GM12874 (cell line): ENCODE measurements at regions not wholly inside any gene's neighbourhood (a gene's known extent, or its start where the extent isn't known, plus 50 kb on each side); places are given as distances from the start of the nearest gene placed in this dataset.

Experiments
- TF ChIP-seq, protein P1 (sequence below): IDR thresholded peaks from 2 replicates; pipeline ENCODE4 v1.5.1; 2011; ENCODE audit warnings: low read depth, mild to moderate bottlenecking, control low read depth, low read length, moderate library complexity; ENCODE audit not compliant: insufficient read depth

DNA sequence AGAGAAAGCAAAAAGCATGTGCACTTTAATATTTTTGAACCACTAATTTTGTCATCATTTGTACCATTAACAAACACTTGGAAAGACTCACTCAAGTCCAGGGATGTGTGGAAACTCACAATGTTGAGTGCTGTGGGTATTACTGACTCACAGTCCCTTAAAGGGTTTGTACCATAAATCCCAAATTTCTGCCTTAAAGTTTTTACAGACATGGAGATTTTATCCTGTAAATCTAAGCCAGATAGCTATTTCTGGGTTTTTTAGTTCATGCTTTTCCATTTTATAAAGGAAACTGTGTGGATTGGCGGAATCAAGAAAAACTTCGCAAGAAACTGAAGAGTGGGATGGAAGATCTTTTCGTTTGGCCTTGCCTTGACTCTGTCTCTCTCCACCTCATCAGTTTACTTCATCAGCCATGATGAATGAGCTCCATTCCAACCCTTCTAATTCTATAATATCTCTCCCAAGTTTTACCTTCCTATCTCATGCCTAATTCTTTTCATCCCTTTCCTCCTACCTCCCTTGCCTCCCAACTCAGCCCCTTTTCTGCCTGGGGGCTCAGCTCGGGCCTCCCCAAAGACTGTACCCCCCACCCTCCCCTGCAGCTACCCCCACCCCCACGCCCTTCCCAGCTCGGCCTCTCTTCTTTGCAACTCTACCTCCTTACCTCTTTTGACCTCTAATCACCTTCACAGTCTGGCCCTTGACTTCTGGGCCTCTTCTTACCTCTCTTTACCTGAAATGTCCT lies 218.5 kb upstream of the MKLN1 start:
- TF ChIP-seq, protein P1, sequence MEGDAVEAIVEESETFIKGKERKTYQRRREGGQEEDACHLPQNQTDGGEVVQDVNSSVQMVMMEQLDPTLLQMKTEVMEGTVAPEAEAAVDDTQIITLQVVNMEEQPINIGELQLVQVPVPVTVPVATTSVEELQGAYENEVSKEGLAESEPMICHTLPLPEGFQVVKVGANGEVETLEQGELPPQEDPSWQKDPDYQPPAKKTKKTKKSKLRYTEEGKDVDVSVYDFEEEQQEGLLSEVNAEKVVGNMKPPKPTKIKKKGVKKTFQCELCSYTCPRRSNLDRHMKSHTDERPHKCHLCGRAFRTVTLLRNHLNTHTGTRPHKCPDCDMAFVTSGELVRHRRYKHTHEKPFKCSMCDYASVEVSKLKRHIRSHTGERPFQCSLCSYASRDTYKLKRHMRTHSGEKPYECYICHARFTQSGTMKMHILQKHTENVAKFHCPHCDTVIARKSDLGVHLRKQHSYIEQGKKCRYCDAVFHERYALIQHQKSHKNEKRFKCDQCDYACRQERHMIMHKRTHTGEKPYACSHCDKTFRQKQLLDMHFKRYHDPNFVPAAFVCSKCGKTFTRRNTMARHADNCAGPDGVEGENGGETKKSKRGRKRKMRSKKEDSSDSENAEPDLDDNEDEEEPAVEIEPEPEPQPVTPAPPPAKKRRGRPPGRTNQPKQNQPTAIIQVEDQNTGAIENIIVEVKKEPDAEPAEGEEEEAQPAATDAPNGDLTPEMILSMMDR = no peak

DNA sequence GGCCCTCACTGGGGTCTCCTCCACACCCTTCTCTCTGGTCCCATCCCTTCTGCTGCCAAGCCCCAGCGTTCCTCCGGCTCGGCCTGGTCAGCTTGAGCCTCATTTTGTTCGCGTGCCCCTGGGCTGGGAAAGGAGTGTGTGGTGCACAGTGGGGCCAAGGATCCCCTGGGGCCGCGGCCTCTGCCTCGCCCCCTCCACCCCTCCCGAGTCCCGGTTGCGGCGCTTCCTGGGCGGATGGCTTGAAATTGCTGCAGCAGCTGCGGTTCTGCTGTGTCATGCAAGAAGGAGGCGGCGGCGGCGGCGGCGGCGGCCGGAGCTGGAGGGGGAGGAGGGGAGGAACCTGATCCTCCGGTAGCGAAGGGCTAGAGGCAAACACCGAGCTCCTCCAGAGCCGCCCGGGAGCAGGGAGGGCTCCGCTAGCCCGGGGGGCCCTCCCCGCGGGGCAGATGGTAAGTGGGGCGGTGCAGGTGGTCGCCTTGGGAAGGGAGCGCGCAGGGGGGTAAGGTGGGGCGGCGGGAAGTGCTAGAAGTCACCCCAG lies 217.8 kb upstream of the MKLN1 start:
- TF ChIP-seq, protein P1 = no peak

DNA sequence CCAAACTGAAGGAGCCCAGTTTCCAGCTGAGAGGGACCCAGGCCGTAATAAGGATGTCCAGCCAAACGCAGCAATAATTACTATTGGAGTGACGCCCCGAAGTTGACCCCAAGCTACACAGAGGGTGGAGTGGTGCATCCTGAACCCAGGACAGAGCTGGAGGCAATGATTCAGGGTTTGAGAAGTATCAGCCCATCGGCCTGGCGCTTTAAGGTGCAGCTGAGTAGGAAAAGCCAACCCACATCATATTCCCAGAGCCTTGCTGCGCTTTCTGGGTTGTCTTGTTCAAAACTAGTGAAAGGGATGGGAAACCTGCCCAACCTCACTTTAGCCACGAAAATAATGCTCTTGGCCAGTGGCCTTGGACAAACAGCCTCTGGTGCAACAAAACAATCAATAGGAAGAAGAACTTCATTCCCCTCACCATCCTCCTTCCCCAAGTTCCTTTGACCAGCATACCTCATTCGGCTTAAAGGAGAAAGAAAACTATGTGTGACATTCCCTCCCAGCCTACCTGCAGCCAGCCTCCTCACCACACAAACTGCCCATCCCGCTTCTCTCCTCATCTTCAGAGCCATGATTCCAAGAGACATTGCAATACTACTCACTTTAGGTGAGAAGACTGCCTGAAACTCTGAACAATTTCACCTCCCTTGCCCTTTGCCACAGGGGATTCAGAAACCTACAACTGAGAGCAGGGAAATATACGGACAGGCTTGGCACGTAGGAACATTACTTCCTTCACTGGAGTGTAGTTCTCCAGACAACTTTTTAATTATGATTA lies 217.2 kb upstream of the MKLN1 start:
- TF ChIP-seq, protein P1 = no peak

DNA sequence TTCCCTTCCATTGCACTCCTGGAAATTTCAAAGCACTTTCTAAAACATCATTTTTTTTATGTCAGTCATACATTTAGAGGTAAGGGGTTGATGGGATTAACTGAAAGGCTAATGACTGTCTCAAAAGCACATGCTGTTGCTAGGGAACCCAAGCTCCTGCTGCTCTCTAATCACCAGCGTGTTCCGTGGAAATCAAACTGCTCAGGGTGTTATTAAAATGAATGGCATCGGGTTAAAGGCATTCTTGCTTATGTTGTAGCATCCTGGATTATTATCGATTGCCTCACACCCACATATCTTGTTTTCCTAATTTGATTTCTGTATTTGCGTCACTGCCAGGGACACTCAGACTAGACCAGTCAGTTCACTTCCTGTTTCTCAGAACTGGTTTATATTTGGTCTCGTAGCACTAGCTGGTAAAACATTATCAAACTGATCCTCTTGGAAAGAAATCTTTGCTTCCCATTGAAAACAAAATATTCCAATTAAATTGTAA lies 216.5 kb upstream of the MKLN1 start:
- TF ChIP-seq, protein P1 = no peak

DNA sequence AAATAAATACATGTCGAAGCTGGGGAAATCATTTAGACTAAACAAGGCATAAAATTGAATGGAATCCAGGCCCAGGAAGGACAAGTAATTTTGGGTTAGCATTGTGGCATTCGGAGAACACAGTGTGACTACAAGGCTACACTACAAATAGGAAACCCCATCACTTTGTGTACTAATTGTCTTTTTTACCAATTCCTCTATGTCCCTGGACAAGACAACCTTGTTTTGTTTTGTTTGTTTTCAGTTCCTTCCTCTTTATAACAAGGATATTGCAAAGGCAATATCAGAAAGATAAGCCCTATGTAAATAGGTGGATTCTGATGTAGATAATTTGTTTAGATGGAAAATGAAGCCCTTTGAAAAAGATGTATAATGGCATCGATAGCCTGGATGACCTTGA lies 215.9 kb upstream of the MKLN1 start:
- TF ChIP-seq, protein P1 = no peak

DNA sequence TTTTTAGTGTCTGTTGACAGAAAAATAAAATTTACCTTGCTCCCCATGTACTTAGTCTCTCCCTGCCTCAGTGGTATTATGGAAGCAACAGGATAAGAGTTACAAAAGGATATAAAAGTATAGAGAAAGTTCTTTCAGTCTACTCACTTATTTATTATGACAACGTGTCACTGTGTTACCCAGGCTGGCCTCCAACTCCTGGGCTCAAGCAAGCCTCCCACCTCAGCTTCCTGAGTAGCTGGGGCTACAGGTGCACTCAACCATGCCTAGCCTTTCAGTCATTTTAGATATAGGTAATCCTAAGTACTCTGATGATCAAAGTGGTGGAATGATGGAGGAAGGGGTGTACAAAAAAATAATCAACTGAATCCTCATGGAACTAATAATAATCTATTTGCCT lies 215.2 kb upstream of the MKLN1 start:
- TF ChIP-seq, protein P1 = no peak

DNA sequence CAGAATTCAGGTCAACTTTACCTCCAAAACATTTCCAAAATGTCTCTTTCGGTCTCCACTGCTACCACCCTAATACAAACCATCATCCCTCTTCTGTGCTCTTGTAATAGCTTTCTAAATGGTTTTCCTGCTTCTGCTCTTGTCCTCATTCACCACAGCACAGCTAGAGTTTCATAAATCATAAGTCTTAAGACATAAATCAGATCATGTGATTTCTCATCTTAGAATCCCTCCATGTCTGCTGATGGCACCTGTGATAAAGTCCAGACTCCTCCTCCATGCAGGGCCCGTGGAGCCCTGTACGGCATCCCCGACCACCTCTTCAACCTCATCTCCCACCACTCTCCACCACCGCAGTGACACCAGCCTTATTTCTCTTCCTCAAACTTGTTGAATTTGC lies 212.3 kb upstream of the MKLN1 start:
- TF ChIP-seq, protein P1 = no peak
